HEK293T (cell line): ENCODE measurements at regions not wholly inside any gene's neighbourhood (a gene's known extent, or its start where the extent isn't known, plus 50 kb on each side); places are given as distances from the start of the nearest gene placed in this dataset.
"Not testable (repeated sequence)": the region's sequence is repeated elsewhere in the genome, so short reads cannot be mapped to it uniquely, and the experiment has no call there.

Experiments
- FOXA1 ChIP-seq: fragments of 450-650 bp; IDR thresholded peaks from 2 replicates; pipeline ENCODE4 v1.6.1; 2016; ENCODE audit warnings: mild to moderate bottlenecking
- HDGF ChIP-seq: fragments of 450-650 bp; IDR thresholded peaks from 2 replicates; pipeline ENCODE4 v1.6.1; 2017; ENCODE audit warnings: antibody characterized with exemption, borderline replicate concordance
- ZNF384 ChIP-seq: fragments of 450-650 bp; IDR thresholded peaks from 2 replicates; pipeline ENCODE4 v1.6.1; 2016
- TF ChIP-seq, protein P1 (sequence below): fragments of 450-650 bp; IDR thresholded peaks from 2 replicates; pipeline ENCODE4 v1.6.1; 2016

GRCh38 chr5:176117699-176118238, 120.5 kb upstream of the SIMC1 start:
- TF ChIP-seq HDGF, ZNF384, FOXA1: not testable (repeated sequence)
- TF ChIP-seq, protein P1, sequence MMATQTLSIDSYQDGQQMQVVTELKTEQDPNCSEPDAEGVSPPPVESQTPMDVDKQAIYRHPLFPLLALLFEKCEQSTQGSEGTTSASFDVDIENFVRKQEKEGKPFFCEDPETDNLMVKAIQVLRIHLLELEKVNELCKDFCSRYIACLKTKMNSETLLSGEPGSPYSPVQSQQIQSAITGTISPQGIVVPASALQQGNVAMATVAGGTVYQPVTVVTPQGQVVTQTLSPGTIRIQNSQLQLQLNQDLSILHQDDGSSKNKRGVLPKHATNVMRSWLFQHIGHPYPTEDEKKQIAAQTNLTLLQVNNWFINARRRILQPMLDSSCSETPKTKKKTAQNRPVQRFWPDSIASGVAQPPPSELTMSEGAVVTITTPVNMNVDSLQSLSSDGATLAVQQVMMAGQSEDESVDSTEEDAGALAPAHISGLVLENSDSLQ = not testable (repeated sequence)
